ENCODE measurements at regions not wholly inside any gene's neighbourhood (a gene's known extent, or its start where the extent isn't known, plus 50 kb on each side); places are given as distances from the start of the nearest gene placed in this dataset.

GRCh38 chr6:71029555-71029954, 72.7 kb upstream of the B3GAT2 start:
- Histone ChIP-seq H3K36me3 (ENCODE audit: low read depth, low read length) (no peaks in the 10 kb centered on the region), H3K9ac (ENCODE audit: low read length) (no peak overlapping the region), H3K4me3 (ENCODE audit: low read length) (no peak overlapping the region), H3K9me3 (ENCODE audit: low read length) (no peaks in the 10 kb centered on the region), H3K27ac (ENCODE audit: low read length) (no peak overlapping the region), H3K4me1 (ENCODE audit: insufficient read depth, low read length) (no peaks in the 10 kb centered on the region), H4K20me1 (ENCODE audit: low read length) (no peaks in the 10 kb centered on the region), H3K4me2 (ENCODE audit: low read length) (no peak overlapping the region), H3K27me3 (ENCODE audit: low read length) (no peaks in the 10 kb centered on the region), H3F3A (ENCODE audit: low read length, unreplicated experiment) (no peaks in the 10 kb centered on the region), H3K79me2 (ENCODE audit: low read length) (no peaks in the 10 kb centered on the region), H2AFZ (ENCODE audit: low read length) (no peak overlapping the region), H3K9me2 (replicated peaks; ENCODE audit: low read length) (no peaks in the 10 kb centered on the region)
- no TSS peak for BruUV-seq (replicated peaks)
- intact Hi-C loops (cut with micrococcal nuclease): no loop called here
- no peak for DNase-seq
- POLR2A ChIA-PET (ENCODE audit: unreplicated experiment): no interaction called here
- CTCF ChIA-PET: no interaction called here
- ATAC-seq: no peak
- no peak for TF ChIP-seq CTCF (conservative IDR thresholded peaks at IDR 0.05; ENCODE audit: low read depth, low read length)
- no peak for TF ChIP-seq EZH2 (IDR thresholded peaks at IDR 0.05; ENCODE audit: low read length, unreplicated experiment)
- no peak for TF ChIP-seq EZH2phosphoT487 (IDR thresholded peaks at IDR 0.05; ENCODE audit: borderline replicate concordance, low read length)

- no peaks in the 10 kb centered on the region for H4K20me1 ChIP-seq (ENCODE audit: low read length)
- CTCF ChIA-PET: no interaction called here
Observed at GRCh38 chr6:71031912-71032311, 75.1 kb upstream of the B3GAT2 start.

GRCh38 chr6:71033171-71033570, 76.3 kb upstream of the B3GAT2 start:
- no peak overlapping the region for H3K4me3 ChIP-seq (ENCODE audit: low read length)
- no peak overlapping the region for H3K27ac ChIP-seq (ENCODE audit: low read length)
- BruUV-seq (replicated peaks): no TSS peak
- DNase-seq (no peak), ATAC-seq (no peak)
- intact Hi-C loops (cut with micrococcal nuclease): no loop called here
- no peaks in the 10 kb centered on the region for H3K36me3 ChIP-seq (ENCODE audit: low read depth, low read length)
- no peaks in the 10 kb centered on the region for H3K79me2 ChIP-seq (ENCODE audit: low read length)
- no peak overlapping the region for H2AFZ ChIP-seq (ENCODE audit: low read length)
- H3K9ac ChIP-seq (ENCODE audit: low read length): no peak overlapping the region
- ChIA-PET POLR2A (ENCODE audit: unreplicated experiment) (no interaction called here), CTCF (no interaction called here)
- H3K4me2 ChIP-seq (ENCODE audit: low read length): no peak overlapping the region
- no peaks in the 10 kb centered on the region for H3K4me1 ChIP-seq (ENCODE audit: insufficient read depth, low read length)
- H3K27me3 ChIP-seq (ENCODE audit: low read length): no peaks in the 10 kb centered on the region; the same call in 1 of the 2 replicates
- H3F3A ChIP-seq (ENCODE audit: low read length, unreplicated experiment): no peaks in the 10 kb centered on the region
- TF ChIP-seq CTCF (conservative IDR thresholded peaks at IDR 0.05; ENCODE audit: low read depth, low read length): no peak
- no peaks in the 10 kb centered on the region for H4K20me1 ChIP-seq (ENCODE audit: low read length)
- H3K9me3 ChIP-seq (ENCODE audit: low read length): no peaks in the 10 kb centered on the region
- H3K9me2 ChIP-seq (replicated peaks; ENCODE audit: low read length): no peaks in the 10 kb centered on the region

More at GRCh38 chr6:71031912-71032311, 75.1 kb upstream of the B3GAT2 start:
- no peak for TF ChIP-seq CTCF (conservative IDR thresholded peaks at IDR 0.05; ENCODE audit: low read depth, low read length)
- no peak for TF ChIP-seq EZH2 (IDR thresholded peaks at IDR 0.05; ENCODE audit: low read length, unreplicated experiment)
- no peak for TF ChIP-seq EZH2phosphoT487 (IDR thresholded peaks at IDR 0.05; ENCODE audit: borderline replicate concordance, low read length)
- H3K27ac ChIP-seq (ENCODE audit: low read length): no peak overlapping the region
- POLR2A ChIA-PET (ENCODE audit: unreplicated experiment): no interaction called here
- no peaks in the 10 kb centered on the region for H3K36me3 ChIP-seq (ENCODE audit: low read depth, low read length)
- intact Hi-C loops (cut with micrococcal nuclease): no loop called here
- BruUV-seq (replicated peaks): no TSS peak
- no peaks in the 10 kb centered on the region for H3K79me2 ChIP-seq (ENCODE audit: low read length)
- no peak for DNase-seq
- H3K9me2 ChIP-seq (replicated peaks; ENCODE audit: low read length): no peaks in the 10 kb centered on the region
- no peak overlapping the region for H3K4me2 ChIP-seq (ENCODE audit: low read length)
- no peak overlapping the region for H3K9ac ChIP-seq (ENCODE audit: low read length)
- no peaks in the 10 kb centered on the region; the same call in 1 of the 2 replicates for H3K27me3 ChIP-seq (ENCODE audit: low read length)
- H3K4me1 ChIP-seq (ENCODE audit: insufficient read depth, low read length): no peaks in the 10 kb centered on the region
- no peak for ATAC-seq
- H3F3A ChIP-seq (ENCODE audit: low read length, unreplicated experiment): no peaks in the 10 kb centered on the region
- H3K9me3 ChIP-seq (ENCODE audit: low read length): no peaks in the 10 kb centered on the region
- no peak overlapping the region for H3K4me3 ChIP-seq (ENCODE audit: low read length)
- H2AFZ ChIP-seq (ENCODE audit: low read length): no peak overlapping the region
